Transverse colon (tissue), 4 donors: ENCODE measurements at regions not wholly inside any gene's neighbourhood (a gene's known extent, or its start where the extent isn't known, plus 50 kb on each side); places are given as distances from the start of the nearest gene placed in this dataset.

Experiments used
- POLR2AphosphoS5 ChIP-seq, 3 donors: sonication (generic); formaldehyde crosslinking; IDR thresholded peaks; one replicate each; pipeline ENCODE4 v1.6.1; 2016; ENCODE audit warnings: antibody characterized with exemption in 3 of 3
- TF ChIP-seq, protein P1 (sequence below), 5 experiments: fragments of 200-600 bp in 3 of 5; fragments of 450-650 bp in 2 of 5; sonication (generic) in 3 of 5; IDR thresholded peaks; 1 replicate in 2 of 5; 2 replicates in 3 of 5; pipeline ENCODE4 v1.5.1; 2016 to 2017; ENCODE audit warnings: antibody characterized with exemption in 5 of 5, inconsistent platforms in 3 of 5, mild to moderate bottlenecking in 2 of 5, moderate library complexity in 1 of 5

GRCh38 chr1:194062962-194063361 lies 876.5 kb upstream of the B3GALT2 start:
- TF ChIP-seq POLR2AphosphoS5 (IDR thresholded peaks at IDR 0.05): peak in 1 of 3 donors; percentile 9
- TF ChIP-seq, protein P1, sequence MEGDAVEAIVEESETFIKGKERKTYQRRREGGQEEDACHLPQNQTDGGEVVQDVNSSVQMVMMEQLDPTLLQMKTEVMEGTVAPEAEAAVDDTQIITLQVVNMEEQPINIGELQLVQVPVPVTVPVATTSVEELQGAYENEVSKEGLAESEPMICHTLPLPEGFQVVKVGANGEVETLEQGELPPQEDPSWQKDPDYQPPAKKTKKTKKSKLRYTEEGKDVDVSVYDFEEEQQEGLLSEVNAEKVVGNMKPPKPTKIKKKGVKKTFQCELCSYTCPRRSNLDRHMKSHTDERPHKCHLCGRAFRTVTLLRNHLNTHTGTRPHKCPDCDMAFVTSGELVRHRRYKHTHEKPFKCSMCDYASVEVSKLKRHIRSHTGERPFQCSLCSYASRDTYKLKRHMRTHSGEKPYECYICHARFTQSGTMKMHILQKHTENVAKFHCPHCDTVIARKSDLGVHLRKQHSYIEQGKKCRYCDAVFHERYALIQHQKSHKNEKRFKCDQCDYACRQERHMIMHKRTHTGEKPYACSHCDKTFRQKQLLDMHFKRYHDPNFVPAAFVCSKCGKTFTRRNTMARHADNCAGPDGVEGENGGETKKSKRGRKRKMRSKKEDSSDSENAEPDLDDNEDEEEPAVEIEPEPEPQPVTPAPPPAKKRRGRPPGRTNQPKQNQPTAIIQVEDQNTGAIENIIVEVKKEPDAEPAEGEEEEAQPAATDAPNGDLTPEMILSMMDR (IDR thresholded peaks at IDR 0.05): no peak
